OCI-LY3 (cell line): ENCODE measurements at regions not wholly inside any gene's neighbourhood (a gene's known extent, or its start where the extent isn't known, plus 50 kb on each side); places are given as distances from the start of the nearest gene placed in this dataset.

ENCODE experiments used
- H2AFZ ChIP-seq: fragments of 200-600, 300-600 bp; shearing (Covaris generic); 2 replicates; pipeline ENCODE4 v1.6.0; 2014; ENCODE audit warnings: antibody characterized with exemption, low read depth, low read length
- H3K27ac ChIP-seq: fragments of 200-600, 300-600 bp; sonication (generic); 2 replicates; pipeline ENCODE4 v1.5.1; 2014; ENCODE audit warnings: mild to moderate bottlenecking, low read length, moderate library complexity, mixed read lengths
- H3K27me3 ChIP-seq: fragments of 200-600, 300-600 bp; sonication (generic); 2 replicates; pipeline ENCODE4 v1.6.1; 2014; ENCODE audit warnings: low read depth, low read length, mixed read lengths
- H3K36me3 ChIP-seq: fragments of 200-600, 300-600 bp; sonication (generic); replicated peaks from 2 replicates; pipeline ENCODE3; 2014; ENCODE audit warnings: low read depth, low read length, mixed read lengths
- H3K4me1 ChIP-seq: fragments of 300-600, 200-600 bp; sonication (generic); 2 replicates; pipeline ENCODE4 v1.6.1; 2014; ENCODE audit warnings: low read length, mixed read lengths
- H3K4me2 ChIP-seq: fragments of 200-600, 300-600 bp; sonication (generic); 2 replicates; pipeline ENCODE4 v1.6.1; 2014; ENCODE audit warnings: low read length, mixed read lengths
- H3K4me3 ChIP-seq: fragments of 300-600, 200-600 bp; sonication (generic); 2 replicates; pipeline ENCODE4 v1.5.1; 2014; ENCODE audit warnings: antibody characterized with exemption, mild to moderate bottlenecking, low read length, moderate library complexity
- H3K79me2 ChIP-seq: fragments of 300-600, 200-600 bp; shearing (Covaris generic); 2 replicates; pipeline ENCODE4 v1.6.1; 2014; ENCODE audit warnings: mild to moderate bottlenecking, low read length, mixed read lengths
- H3K9ac ChIP-seq: fragments of 300-600, 200-600 bp; shearing (Covaris generic); 2 replicates; pipeline ENCODE4 v1.6.0; 2014; ENCODE audit warnings: mild to moderate bottlenecking, low read length, moderate library complexity
- H3K9me3 ChIP-seq: fragments of 200-600, 300-600 bp; shearing (Covaris generic); 2 replicates; pipeline ENCODE4 v1.6.1; 2014; ENCODE audit warnings: low read length, mixed read lengths; ENCODE audit not compliant: insufficient read depth
- H4K20me1 ChIP-seq: fragments of 200-600, 300-600 bp; sonication (generic); 2 replicates; pipeline ENCODE4 v1.6.1; 2016; ENCODE audit warnings: low read length, mixed read lengths; ENCODE audit not compliant: insufficient read depth
- CTCF ChIP-seq: fragments of 200-600, 300-600 bp; sonication (generic); IDR thresholded peaks from 2 replicates; pipeline ENCODE4 v1.5.1; 2014; ENCODE audit warnings: antibody characterized with exemption, low read length, low read depth
- EZH2phosphoT487 ChIP-seq: fragments of 200-600 bp; shearing (Covaris generic); IDR thresholded peaks from 2 replicates; pipeline ENCODE4 v1.6.1; 2018; ENCODE audit warnings: antibody characterized with exemption, mixed run types, low read depth

GRCh38 chr5:102654559-102655349 lies 100.4 kb upstream of the PAM start:
- no peaks in the 10 kb centered on the region for H4K20me1 ChIP-seq
- no peaks in the 10 kb centered on the region for H3K36me3 ChIP-seq
- no peaks in the 10 kb centered on the region for H3K27me3 ChIP-seq
- no peak for TF ChIP-seq CTCF
- TF ChIP-seq EZH2phosphoT487: no peak
- no peak overlapping the region for H3K4me2 ChIP-seq
- H2AFZ ChIP-seq: no peak overlapping the region
- no peak overlapping the region for H3K9ac ChIP-seq
- H3K9me3 ChIP-seq: no peaks in the 10 kb centered on the region
- peaks cover 11% of the 10 kb centered on the region for H3K4me1 ChIP-seq
- H3K79me2 ChIP-seq: no peaks in the 10 kb centered on the region
- no peak overlapping the region for H3K4me3 ChIP-seq
- H3K27ac ChIP-seq: no peak overlapping the region

GRCh38 chr5:102659151-102659550 lies 96.0 kb upstream of the PAM start:
- Histone ChIP-seq H3K9ac (no peak overlapping the region), H4K20me1 (no peaks in the 10 kb centered on the region), H3K79me2 (no peaks in the 10 kb centered on the region), H3K9me3 (no peaks in the 10 kb centered on the region), H3K4me3 (no peak overlapping the region), H3K27ac (no peak overlapping the region), H3K4me2 (no peak overlapping the region), H3K36me3 (no peaks in the 10 kb centered on the region), H3K4me1 (peaks cover 14% of the 10 kb centered on the region), H3K27me3 (no peaks in the 10 kb centered on the region), H2AFZ (no peak overlapping the region)
- no peak for TF ChIP-seq EZH2phosphoT487
- no peak for TF ChIP-seq CTCF

GRCh38 chr5:102660111-102660510 lies 95.0 kb upstream of the PAM start:
- no peaks in the 10 kb centered on the region for H4K20me1 ChIP-seq
- no peaks in the 10 kb centered on the region for H3K36me3 ChIP-seq
- H3K4me3 ChIP-seq: no peak overlapping the region
- H2AFZ ChIP-seq: no peak overlapping the region
- H3K9me3 ChIP-seq: no peaks in the 10 kb centered on the region
- TF ChIP-seq CTCF (no peak), EZH2phosphoT487 (no peak)
- H3K79me2 ChIP-seq: no peaks in the 10 kb centered on the region
- H3K27me3 ChIP-seq: no peaks in the 10 kb centered on the region
- H3K4me2 ChIP-seq: no peak overlapping the region
- H3K9ac ChIP-seq: no peak overlapping the region
- no peak overlapping the region for H3K27ac ChIP-seq
- peaks cover 17% of the 10 kb centered on the region for H3K4me1 ChIP-seq

- Histone ChIP-seq H3K4me1 (peaks cover 21% of the 10 kb centered on the region), H3K27ac (no peak overlapping the region), H3K36me3 (no peaks in the 10 kb centered on the region), H3K79me2 (no peaks in the 10 kb centered on the region), H3K9me3 (no peaks in the 10 kb centered on the region), H3K4me2 (peak overlapping the region; percentile 30), H3K4me3 (no peak overlapping the region), H2AFZ (0 out of 2 replicates have a peak overlapping the region, but pooled peaks have one; percentile 21), H3K27me3 (no peaks in the 10 kb centered on the region), H3K9ac (no peak overlapping the region), H4K20me1 (no peaks in the 10 kb centered on the region)
- no peak for TF ChIP-seq EZH2phosphoT487
- TF ChIP-seq CTCF: no peak
These were observed 91.2 kb upstream of the PAM start for GRCh38 chr5:102663749-102664530.
